ENCODE measurements at regions not wholly inside any gene's neighbourhood (a gene's known extent, or its start where the extent isn't known, plus 50 kb on each side); places are given as distances from the start of the nearest gene placed in this dataset.
A peak's percentile ranks its signal among the peaks of the same experiment; 100 is the strongest.

- no peak for DNase-seq (ENCODE audit: low read depth in 2 of 2)
Observed at GRCh38 chr13:74669149-74669548, 534.9 kb upstream of the KLF12 start.

GRCh38 chr13:74667656-74668203, 533.5 kb upstream of the KLF12 start:
- DNase-seq (ENCODE audit: low read depth in 2 of 2), result no peak

GRCh38 chr13:74662905-74663304, 528.7 kb upstream of the KLF12 start:
- DNase-seq (ENCODE audit: low read depth in 2 of 2), result no peak

GRCh38 chr13:74661851-74662250, 527.6 kb upstream of the KLF12 start:
- DNase-seq (ENCODE audit: low read depth in 2 of 2), result no peak

- DNase-seq (ENCODE audit: low read depth in 2 of 2), result no peak
Observed at GRCh38 chr13:74657765-74658164, 523.6 kb upstream of the KLF12 start.

GRCh38 chr13:74651121-74651520, 516.9 kb upstream of the KLF12 start:
- DNase-seq (ENCODE audit: low read depth in 2 of 2), result no peak

- no peak for DNase-seq (ENCODE audit: low read depth in 2 of 2)
Observed at GRCh38 chr13:74647991-74648390, 513.8 kb upstream of the KLF12 start.

- no peak for DNase-seq (ENCODE audit: low read depth in 2 of 2)
Observed at GRCh38 chr13:74647211-74647610, 513.0 kb upstream of the KLF12 start.

- DNase-seq (ENCODE audit: low read depth in 2 of 2), result no peak
Observed at GRCh38 chr13:74646091-74646490, 511.9 kb upstream of the KLF12 start.

GRCh38 chr13:74645586-74645985, 511.4 kb upstream of the KLF12 start:
- no peak for DNase-seq (ENCODE audit: low read depth in 2 of 2)

GRCh38 chr13:74644229-74644628, 510.0 kb upstream of the KLF12 start:
- no peak for DNase-seq (ENCODE audit: low read depth in 2 of 2)

GRCh38 chr13:74641586-74641985, 507.4 kb upstream of the KLF12 start:
- DNase-seq (ENCODE audit: low read depth in 2 of 2), result no peak

GRCh38 chr13:74633734-74634133, 499.5 kb upstream of the KLF12 start:
- no peak for DNase-seq (ENCODE audit: low read depth in 2 of 2)

GRCh38 chr13:74629985-74630384, 495.8 kb upstream of the KLF12 start:
- no peak for DNase-seq (ENCODE audit: low read depth in 2 of 2)

GRCh38 chr13:74625541-74625940, 491.3 kb upstream of the KLF12 start:
- DNase-seq (ENCODE audit: low read depth in 2 of 2), result no peak

GRCh38 chr13:74623761-74624160, 489.6 kb upstream of the KLF12 start:
- DNase-seq (ENCODE audit: low read depth in 2 of 2), result no peak

GRCh38 chr13:74622284-74622683, 488.1 kb upstream of the KLF12 start:
- DNase-seq (ENCODE audit: low read depth in 2 of 2), result no peak

GRCh38 chr13:74620711-74621110, 486.5 kb upstream of the KLF12 start:
- no peak for DNase-seq (ENCODE audit: low read depth in 2 of 2)

GRCh38 chr13:74620308-74620707, 486.1 kb upstream of the KLF12 start:
- no peak for DNase-seq (ENCODE audit: low read depth in 2 of 2)

- no peak for DNase-seq (ENCODE audit: low read depth in 2 of 2)
Observed at GRCh38 chr13:74597526-74597925, 463.3 kb upstream of the KLF12 start.

GRCh38 chr13:74596691-74597090, 462.5 kb upstream of the KLF12 start:
- DNase-seq (ENCODE audit: low read depth in 2 of 2), result no peak

GRCh38 chr13:74593688-74594087, 459.5 kb upstream of the KLF12 start:
- DNase-seq (ENCODE audit: low read depth in 2 of 2), result no peak

GRCh38 chr13:74586847-74587246, 452.6 kb upstream of the KLF12 start:
- DNase-seq (ENCODE audit: low read depth in 2 of 2), result no peak

- no peak for DNase-seq (ENCODE audit: low read depth in 2 of 2)
Observed at GRCh38 chr13:74576420-74576819, 442.2 kb upstream of the KLF12 start.

- peak; percentile 13 to 32 for DNase-seq (ENCODE audit: low read depth in 2 of 2)
Observed at GRCh38 chr13:74575729-74576125, 441.5 kb upstream of the KLF12 start.

All from stimulated activated CD4-positive, alpha-beta T cell treated with anti-CD3 and anti-CD28 coated beads, Interleukin-1b, Interleukin-23, amount 100 ng/mL, for 4 hours (primary cell).